ENCODE measurements at regions not wholly inside any gene's neighbourhood (a gene's known extent, or its start where the extent isn't known, plus 50 kb on each side); places are given as distances from the start of the nearest gene placed in this dataset.
A peak's percentile ranks its signal among the peaks of the same experiment; 100 is the strongest.

GRCh38 chr3:11089931-11090330 lies 64.4 kb upstream of the HRH1 start:
- H3K36me3 ChIP-seq: no peaks in the 10 kb centered on the region
- peaks cover 6% of the 10 kb centered on the region; the same call in 1 of the 2 replicates for H3K4me1 ChIP-seq
- no peaks in the 10 kb centered on the region for H3K27me3 ChIP-seq
- no peak overlapping the region for H3K4me2 ChIP-seq
- H3K9ac ChIP-seq: no peak overlapping the region
- no peak for TF ChIP-seq Cebpa-rat (IDR thresholded peaks at IDR 0.05)
- H3K27ac ChIP-seq: no peak overlapping the region
- H4K20me1 ChIP-seq: no peaks in the 10 kb centered on the region
- peaks cover 30% of the 10 kb centered on the region for H3K9me3 ChIP-seq
- no peak overlapping the region for H3K4me3 ChIP-seq

GRCh38 chr3:11090551-11090950 lies 63.7 kb upstream of the HRH1 start:
- Histone ChIP-seq H3K4me1 (peaks cover 12% of the 10 kb centered on the region), H3K36me3 (no peaks in the 10 kb centered on the region), H3K9ac (no peak overlapping the region), H3K27ac (no peak overlapping the region), H3K27me3 (no peaks in the 10 kb centered on the region), H3K4me3 (no peak overlapping the region), H3K9me3 (peaks cover 34% of the 10 kb centered on the region), H3K4me2 (no peak overlapping the region), H4K20me1 (no peaks in the 10 kb centered on the region)
- TF ChIP-seq Cebpa-rat (IDR thresholded peaks at IDR 0.05): no peak

DNA sequence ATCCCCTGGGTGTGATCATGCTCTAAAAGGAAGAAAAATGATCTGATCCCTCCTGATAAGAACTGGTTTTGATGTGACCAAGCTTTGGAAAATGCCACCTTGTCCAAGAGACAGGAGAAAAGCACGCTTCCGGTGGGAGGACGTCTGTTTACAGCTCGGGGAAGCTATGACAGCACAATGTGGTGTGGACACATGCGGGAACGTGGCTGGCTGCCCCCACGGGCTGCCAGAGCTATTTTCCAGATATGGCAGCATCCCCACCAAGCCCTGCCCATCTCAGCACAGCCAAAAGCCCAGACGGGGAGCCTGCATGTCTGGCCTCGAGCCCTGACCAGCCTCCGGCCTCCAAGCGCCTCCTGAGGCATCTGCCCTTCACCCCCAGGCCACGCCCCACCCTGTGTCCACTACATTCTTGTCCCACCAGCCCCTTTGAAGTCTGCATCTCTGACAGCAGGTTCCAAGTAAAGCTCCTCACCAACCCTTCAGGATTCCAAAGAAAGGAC lies 63.2 kb upstream of the HRH1 start:
- H3K4me3 ChIP-seq: no peak overlapping the region
- H3K9me3 ChIP-seq: peaks cover 34% of the 10 kb centered on the region

GRCh38 chr3:11091791-11092190 lies 62.5 kb upstream of the HRH1 start:
- Histone ChIP-seq H3K4me3 (no peak overlapping the region), H3K36me3 (no peaks in the 10 kb centered on the region), H3K4me1 (peaks cover 25% of the 10 kb centered on the region), H4K20me1 (no peaks in the 10 kb centered on the region), H3K4me2 (no peak overlapping the region), H3K27me3 (no peaks in the 10 kb centered on the region), H3K9ac (no peak overlapping the region), H3K9me3 (peaks cover 34% of the 10 kb centered on the region), H3K27ac (no peak overlapping the region)
- TF ChIP-seq Cebpa-rat (IDR thresholded peaks at IDR 0.05): no peak

More for the DNA sequence above, 63.2 kb upstream of the HRH1 start:
- Histone ChIP-seq H3K4me2 (no peak overlapping the region), H3K27ac (no peak overlapping the region), H3K4me1 (peaks cover 18% of the 10 kb centered on the region), H4K20me1 (no peaks in the 10 kb centered on the region), H3K36me3 (no peaks in the 10 kb centered on the region), H3K27me3 (no peaks in the 10 kb centered on the region), H3K9ac (no peak overlapping the region)
- TF ChIP-seq Cebpa-rat (IDR thresholded peaks at IDR 0.05): no peak

- no peak for TF ChIP-seq Cebpa-rat (IDR thresholded peaks at IDR 0.05)
- no peak overlapping the region for H3K4me3 ChIP-seq
- no peak overlapping the region for H3K27ac ChIP-seq
Observed at GRCh38 chr3:11093823-11094340, 60.4 kb upstream of the HRH1 start.

GRCh38 chr3:11095932-11096265 lies 58.4 kb upstream of the HRH1 start:
- Histone ChIP-seq H3K4me2 (peak overlapping the region; percentile 76), H3K9ac (no peak overlapping the region), H3K4me1 (peaks cover 27% of the 10 kb centered on the region), H4K20me1 (no peaks in the 10 kb centered on the region), H3K9me3 (peaks cover 34% of the 10 kb centered on the region), H3K36me3 (no peaks in the 10 kb centered on the region), H3K27ac (no peak overlapping the region), H3K4me3 (no peak overlapping the region), H3K27me3 (no peaks in the 10 kb centered on the region)
- no peak for TF ChIP-seq Cebpa-rat (IDR thresholded peaks at IDR 0.05)

More at GRCh38 chr3:11093823-11094340, 60.4 kb upstream of the HRH1 start:
- Histone ChIP-seq H3K4me1 (peaks cover 32% of the 10 kb centered on the region), H3K4me2 (no peak overlapping the region), H3K9ac (no peak overlapping the region), H3K9me3 (peaks cover 34% of the 10 kb centered on the region), H3K36me3 (no peaks in the 10 kb centered on the region), H3K27me3 (no peaks in the 10 kb centered on the region), H4K20me1 (no peaks in the 10 kb centered on the region)

DNA sequence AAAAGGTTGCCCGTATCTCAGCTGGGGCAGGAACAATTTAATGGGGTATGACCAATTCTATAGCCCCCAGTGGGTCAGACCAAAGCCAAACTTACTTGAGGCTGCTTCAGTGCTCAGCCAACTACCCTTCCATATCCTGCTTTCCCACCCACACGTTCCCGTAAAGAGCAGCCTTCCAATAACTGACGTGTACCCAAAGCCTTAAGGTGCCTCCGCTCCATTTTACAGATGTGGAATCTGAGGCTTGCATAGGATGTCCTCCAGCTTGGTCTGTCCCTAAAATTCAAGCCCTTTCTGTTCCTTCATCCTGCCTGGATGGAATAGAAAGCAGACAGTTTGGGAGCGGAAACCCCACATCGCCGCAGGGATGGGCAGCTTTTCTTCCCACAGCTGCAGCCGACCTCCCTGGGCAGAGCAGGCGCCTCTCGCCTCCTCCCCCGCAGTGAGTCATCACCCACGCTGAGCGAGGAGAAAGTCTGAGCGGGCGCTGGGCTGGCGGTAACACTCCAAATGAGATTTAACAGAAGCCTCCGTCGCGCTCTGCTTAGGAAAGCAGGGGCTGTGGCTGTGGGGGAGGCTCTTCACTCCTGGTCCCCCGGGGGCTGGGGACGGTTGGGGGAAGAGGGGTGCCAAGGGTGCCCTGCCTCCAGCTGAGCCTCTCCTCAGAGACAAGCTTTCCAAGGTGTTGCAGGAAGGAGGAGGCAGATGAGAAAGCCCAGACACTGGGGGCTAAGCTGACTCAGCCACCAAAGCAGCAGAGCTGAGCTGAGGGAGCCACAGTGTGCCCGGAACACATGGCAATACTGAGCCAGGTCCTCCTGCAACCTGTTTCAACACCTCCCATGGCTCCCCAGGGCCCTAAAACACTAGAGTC lies 57.8 kb upstream of the HRH1 start:
- peak overlapping the region; percentile 51; the same call in 1 of the 2 replicates for H3K9ac ChIP-seq
- H3K36me3 ChIP-seq: no peaks in the 10 kb centered on the region
- no peaks in the 10 kb centered on the region for H3K27me3 ChIP-seq
- peaks cover 27% of the 10 kb centered on the region for H3K4me1 ChIP-seq
- peaks cover 34% of the 10 kb centered on the region for H3K9me3 ChIP-seq
- H3K4me2 ChIP-seq: peak overlapping the region; percentile 76
- peak overlapping the region; percentile 35 for H3K4me3 ChIP-seq
- no peaks in the 10 kb centered on the region for H4K20me1 ChIP-seq
- H3K27ac ChIP-seq: peak overlapping the region; percentile 36; the same call in 1 of the 2 replicates
- TF ChIP-seq Cebpa-rat (IDR thresholded peaks at IDR 0.05): no peak

GRCh38 chr3:11099306-11099705 lies 55.0 kb upstream of the HRH1 start:
- no peaks in the 10 kb centered on the region for H3K27me3 ChIP-seq
- peaks cover 27% of the 10 kb centered on the region for H3K4me1 ChIP-seq
- peaks cover 28% of the 10 kb centered on the region for H3K9me3 ChIP-seq
- no peaks in the 10 kb centered on the region for H4K20me1 ChIP-seq
- no peak overlapping the region for H3K9ac ChIP-seq
- no peaks in the 10 kb centered on the region for H3K36me3 ChIP-seq
- TF ChIP-seq Cebpa-rat (IDR thresholded peaks at IDR 0.05): no peak
- no peak overlapping the region for H3K27ac ChIP-seq
- no peak overlapping the region for H3K4me2 ChIP-seq
- no peak overlapping the region for H3K4me3 ChIP-seq
